OCI-LY3 (cell line): ENCODE measurements at regions not wholly inside any gene's neighbourhood (a gene's known extent, or its start where the extent isn't known, plus 50 kb on each side); places are given as distances from the start of the nearest gene placed in this dataset.

Experiments used
- CTCF ChIP-seq: fragments of 200-600, 300-600 bp; sonication (generic); IDR thresholded peaks from 2 replicates; pipeline ENCODE4 v1.5.1; 2014; ENCODE audit warnings: antibody characterized with exemption, low read length, low read depth
- EZH2phosphoT487 ChIP-seq: fragments of 200-600 bp; shearing (Covaris generic); IDR thresholded peaks from 2 replicates; pipeline ENCODE4 v1.6.1; 2018; ENCODE audit warnings: antibody characterized with exemption, mixed run types, low read depth

GRCh38 chr6:153539602-153540001 is 408.5 kb upstream of the RGS17 start:
- TF ChIP-seq CTCF (no peak), EZH2phosphoT487 (no peak)
